Ecto neural progenitor cell (in vitro differentiated cells): ENCODE measurements at regions not wholly inside any gene's neighbourhood (a gene's known extent, or its start where the extent isn't known, plus 50 kb on each side); places are given as distances from the start of the nearest gene placed in this dataset.

ENCODE experiments used
- DNase-seq: peaks from one replicate; pipeline ENCODE4 v3.0.0-alpha.2; 2018; ENCODE audit warnings: low spot score

DNA sequence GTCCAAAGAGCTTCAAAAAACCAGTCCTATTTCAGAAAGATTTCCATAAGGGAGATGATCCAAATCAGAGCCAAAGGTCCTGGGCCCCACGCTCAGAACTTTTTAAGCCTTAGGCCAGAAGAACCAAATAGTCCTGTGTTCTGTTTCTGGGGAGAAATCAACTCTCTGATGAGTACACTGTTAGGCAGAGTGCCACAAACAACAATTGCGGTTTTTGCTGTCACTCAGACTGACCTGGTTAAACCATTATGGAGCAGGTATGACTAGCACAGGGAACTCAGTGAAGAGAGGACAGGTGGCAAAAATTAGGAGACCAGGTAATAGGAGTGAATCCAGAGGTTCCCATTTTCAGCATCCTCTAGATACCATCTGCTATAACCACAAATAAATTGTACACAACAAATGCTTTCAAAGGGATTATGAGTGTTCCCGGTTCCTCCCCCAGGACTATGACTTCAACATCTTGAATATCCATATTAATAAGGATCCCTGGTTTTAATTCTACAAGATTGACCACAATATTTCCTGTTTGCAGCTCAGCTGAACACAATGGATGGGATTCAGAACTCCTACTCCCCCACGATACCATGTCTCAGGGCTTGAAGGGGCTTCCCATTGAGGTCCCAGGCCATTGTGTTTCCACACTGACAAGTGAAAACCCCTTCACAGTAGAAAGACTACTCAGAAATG is 52.1 kb upstream of the FREM1 start:
- no peak for DNase-seq

DNA sequence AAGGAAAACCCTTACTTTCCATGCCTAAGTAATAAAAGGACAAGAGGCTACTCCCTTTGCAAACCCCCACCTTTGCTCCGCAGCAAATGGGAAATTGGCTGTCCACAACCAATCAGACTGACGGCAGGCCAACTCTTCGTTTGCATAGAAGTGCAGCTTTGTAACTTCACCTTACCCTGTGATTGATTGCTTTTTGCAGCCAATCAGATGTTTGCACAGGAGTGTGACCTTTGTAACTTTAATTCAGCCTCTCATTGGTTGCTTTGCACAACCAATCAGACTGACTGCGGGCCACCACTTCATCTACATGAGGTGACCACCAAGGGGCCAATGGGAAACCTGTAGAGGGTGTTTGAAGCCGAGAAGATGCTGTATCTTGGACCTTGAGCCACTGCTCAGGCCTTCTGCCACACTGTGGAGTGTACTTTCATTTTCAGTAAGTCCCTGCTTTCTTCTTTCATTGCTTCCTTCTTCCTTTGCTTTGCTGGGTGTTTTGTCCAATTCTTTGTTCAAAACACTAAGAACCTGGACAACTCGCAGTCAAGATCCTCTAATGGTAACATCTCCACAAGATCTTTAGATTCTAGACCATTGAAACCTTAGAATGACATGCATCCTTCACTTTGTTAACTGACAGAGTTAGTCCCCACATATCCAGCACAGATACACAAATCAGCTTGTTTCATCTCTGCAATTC is 51.3 kb upstream of the FREM1 start:
- DNase-seq, result no peak

DNA sequence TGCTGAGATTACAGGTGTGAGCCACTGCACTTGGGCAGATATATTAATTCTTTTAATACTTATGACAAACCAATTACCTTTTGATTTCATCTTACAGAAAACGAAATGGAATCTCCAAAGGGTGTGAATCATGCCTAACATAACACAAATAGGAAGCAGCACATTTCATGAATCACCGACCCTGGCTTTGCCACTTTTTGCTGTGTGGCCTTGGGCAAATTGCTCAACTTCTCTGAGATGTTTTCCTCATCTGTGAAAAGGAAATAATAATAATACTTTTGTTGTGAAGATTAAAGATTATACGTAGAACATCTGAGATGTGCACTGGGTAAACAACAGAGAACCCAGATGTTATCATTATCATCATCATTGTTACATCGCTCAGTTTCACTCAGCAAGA is 50.7 kb upstream of the FREM1 start:
- no peak for DNase-seq
